ENCODE measurements at regions not wholly inside any gene's neighbourhood (a gene's known extent, or its start where the extent isn't known, plus 50 kb on each side); places are given as distances from the start of the nearest gene placed in this dataset.

DNA sequence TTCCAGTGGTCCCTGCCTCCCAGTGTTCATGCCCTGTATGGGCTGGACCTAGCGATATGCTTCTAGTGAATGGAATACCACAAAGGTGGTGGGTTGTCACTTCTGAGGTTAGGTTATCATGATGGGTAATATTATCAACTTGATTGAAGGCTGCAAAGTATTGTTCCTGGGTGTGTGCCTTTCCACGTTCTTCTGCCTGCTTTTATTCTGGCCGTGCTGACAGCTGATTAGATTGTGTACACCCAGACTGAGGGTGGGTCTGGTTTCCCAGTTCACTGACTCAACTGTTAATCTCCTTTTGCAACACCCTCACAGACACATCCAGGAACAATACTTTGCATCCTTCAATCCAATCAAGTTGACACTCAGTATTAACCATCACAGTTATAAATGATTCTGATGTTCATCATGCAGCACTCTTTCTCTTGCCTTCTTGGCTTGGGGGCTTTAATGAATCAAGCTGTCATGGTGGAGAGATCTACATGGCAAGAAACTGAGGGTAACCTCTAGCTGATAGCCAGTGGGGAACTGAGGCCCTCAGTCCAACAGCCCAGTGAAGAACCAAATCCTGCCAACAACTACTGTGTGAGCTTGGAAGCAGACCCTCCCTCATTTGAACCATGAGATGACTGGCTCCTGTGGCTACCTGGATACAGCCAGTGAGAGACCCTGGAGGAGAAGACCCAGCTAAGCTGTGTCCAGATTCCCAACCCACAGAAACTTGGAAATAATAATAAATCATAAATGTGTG is 63.0 kb upstream of the CELF4 start:
- no peak overlapping the region for H3K4me3 ChIP-seq
- H3K27ac ChIP-seq: no peak overlapping the region
- DNase-seq (ENCODE audit: low spot score in 2 of 2): no peak
- H3K36me3 ChIP-seq: no peaks in the 10 kb centered on the region
- H3K4me1 ChIP-seq: no peaks in the 10 kb centered on the region
- no peaks in the 10 kb centered on the region for H3K9me3 ChIP-seq
- TF ChIP-seq, protein P1, sequence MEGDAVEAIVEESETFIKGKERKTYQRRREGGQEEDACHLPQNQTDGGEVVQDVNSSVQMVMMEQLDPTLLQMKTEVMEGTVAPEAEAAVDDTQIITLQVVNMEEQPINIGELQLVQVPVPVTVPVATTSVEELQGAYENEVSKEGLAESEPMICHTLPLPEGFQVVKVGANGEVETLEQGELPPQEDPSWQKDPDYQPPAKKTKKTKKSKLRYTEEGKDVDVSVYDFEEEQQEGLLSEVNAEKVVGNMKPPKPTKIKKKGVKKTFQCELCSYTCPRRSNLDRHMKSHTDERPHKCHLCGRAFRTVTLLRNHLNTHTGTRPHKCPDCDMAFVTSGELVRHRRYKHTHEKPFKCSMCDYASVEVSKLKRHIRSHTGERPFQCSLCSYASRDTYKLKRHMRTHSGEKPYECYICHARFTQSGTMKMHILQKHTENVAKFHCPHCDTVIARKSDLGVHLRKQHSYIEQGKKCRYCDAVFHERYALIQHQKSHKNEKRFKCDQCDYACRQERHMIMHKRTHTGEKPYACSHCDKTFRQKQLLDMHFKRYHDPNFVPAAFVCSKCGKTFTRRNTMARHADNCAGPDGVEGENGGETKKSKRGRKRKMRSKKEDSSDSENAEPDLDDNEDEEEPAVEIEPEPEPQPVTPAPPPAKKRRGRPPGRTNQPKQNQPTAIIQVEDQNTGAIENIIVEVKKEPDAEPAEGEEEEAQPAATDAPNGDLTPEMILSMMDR (IDR thresholded peaks at IDR 0.05): no peak
- TF ChIP-seq POLR2AphosphoS5 (IDR thresholded peaks at IDR 0.05) (no peak), EP300 (IDR thresholded peaks at IDR 0.05) (no peak), POLR2A (IDR thresholded peaks at IDR 0.05) (no peak)
- WGBS: 96% methylated on average over 3 of the region's 3 CpGs
- H3K27me3 ChIP-seq: no peaks in the 10 kb centered on the region

DNA sequence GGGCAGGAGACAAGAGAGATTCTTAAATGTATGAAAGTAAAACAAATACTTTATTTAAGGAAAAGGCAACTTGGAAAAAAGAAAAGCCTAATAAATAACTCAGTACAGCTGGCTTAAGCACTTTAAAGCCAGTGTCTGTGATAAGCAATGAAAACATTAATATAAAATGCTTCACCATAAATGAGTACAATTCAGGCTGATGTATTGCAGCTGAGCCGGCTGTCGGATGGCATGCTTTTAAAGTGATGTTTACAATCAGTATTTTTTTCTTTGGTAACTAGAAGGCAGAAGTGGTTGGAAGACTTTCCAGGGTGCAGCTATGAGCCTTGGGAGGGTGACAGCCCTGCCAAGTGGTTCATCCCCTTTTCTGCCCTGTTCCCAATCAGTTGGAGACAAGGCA is 58.7 kb upstream of the CELF4 start:
- TF ChIP-seq, protein P1 (IDR thresholded peaks at IDR 0.05): no peak
- TF ChIP-seq POLR2AphosphoS5 (IDR thresholded peaks at IDR 0.05): no peak
- no peak for TF ChIP-seq EP300 (IDR thresholded peaks at IDR 0.05)
- TF ChIP-seq POLR2A (IDR thresholded peaks at IDR 0.05): no peak
- H3K27me3 ChIP-seq: no peaks in the 10 kb centered on the region
- no peaks in the 10 kb centered on the region for H3K9me3 ChIP-seq
- no peak for DNase-seq (ENCODE audit: low spot score in 2 of 2)
- no peaks in the 10 kb centered on the region for H3K36me3 ChIP-seq
- WGBS: 65% methylated on average over 2 of the region's 2 CpGs
- H3K4me1 ChIP-seq: no peaks in the 10 kb centered on the region
- H3K4me3 ChIP-seq: no peak overlapping the region
- no peak overlapping the region for H3K27ac ChIP-seq

DNA sequence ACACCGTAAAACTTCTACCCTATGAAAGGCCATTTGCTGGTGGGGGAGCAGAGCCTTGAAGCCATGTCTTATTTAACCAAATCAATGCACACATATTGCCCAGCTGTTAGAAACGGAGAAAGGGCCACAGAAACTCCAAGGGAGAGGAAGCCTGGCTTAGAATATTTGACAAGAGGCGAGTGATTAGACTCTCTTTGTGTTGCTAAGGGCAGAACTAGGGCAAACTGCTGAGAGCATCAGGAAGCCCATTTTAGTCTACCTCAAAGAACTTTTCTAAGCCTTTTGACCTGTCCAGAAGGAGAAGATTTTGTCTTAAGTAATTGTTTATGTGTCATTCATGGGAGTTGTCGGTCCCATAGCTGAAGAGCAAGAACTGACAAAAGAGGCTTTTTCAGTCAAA is 54.4 kb upstream of the CELF4 start:
- DNase-seq (ENCODE audit: low spot score in 2 of 2): no peak
- Histone ChIP-seq H3K9me3 (no peaks in the 10 kb centered on the region), H3K36me3 (no peaks in the 10 kb centered on the region), H3K27ac (no peak overlapping the region), H3K4me1 (no peaks in the 10 kb centered on the region), H3K27me3 (no peaks in the 10 kb centered on the region), H3K4me3 (no peak overlapping the region)
- 88% methylated on average over 4 of the region's 4 CpGs for WGBS
- no peak for TF ChIP-seq EP300 (IDR thresholded peaks at IDR 0.05)
- TF ChIP-seq POLR2A (IDR thresholded peaks at IDR 0.05): no peak
- TF ChIP-seq POLR2AphosphoS5 (IDR thresholded peaks at IDR 0.05): no peak
- TF ChIP-seq, protein P1 (IDR thresholded peaks at IDR 0.05): no peak

DNA sequence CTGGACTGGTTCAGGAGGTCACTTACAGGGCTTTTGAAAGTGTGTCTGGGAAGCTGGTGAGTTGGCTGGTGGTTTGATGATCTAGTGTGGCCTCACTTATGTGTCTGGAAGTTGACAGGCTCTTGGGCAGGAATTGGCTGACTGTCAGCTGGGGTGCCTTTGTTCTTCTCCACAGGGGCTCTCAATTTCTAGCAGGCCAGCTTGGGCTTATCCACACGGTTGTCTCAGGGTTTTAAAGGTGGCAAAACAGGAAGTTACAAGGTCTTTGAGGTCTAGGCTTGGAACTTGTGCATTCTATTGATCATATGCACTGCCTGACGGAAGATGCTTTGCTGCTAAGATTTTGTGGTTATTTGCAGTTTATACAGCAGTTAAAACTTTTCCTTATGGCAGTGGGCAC is 52.0 kb upstream of the CELF4 start:
- 55% methylated on average over 2 of the region's 2 CpGs for WGBS
- no peaks in the 10 kb centered on the region for H3K27me3 ChIP-seq
- H3K36me3 ChIP-seq: no peaks in the 10 kb centered on the region
- H3K9me3 ChIP-seq: no peaks in the 10 kb centered on the region
- H3K27ac ChIP-seq: no peak overlapping the region
- H3K4me1 ChIP-seq: no peaks in the 10 kb centered on the region
- no peak for DNase-seq (ENCODE audit: low spot score in 2 of 2)
- TF ChIP-seq POLR2AphosphoS5 (IDR thresholded peaks at IDR 0.05): no peak
- TF ChIP-seq, protein P1 (IDR thresholded peaks at IDR 0.05): no peak
- TF ChIP-seq POLR2A (IDR thresholded peaks at IDR 0.05): no peak
- no peak overlapping the region for H3K4me3 ChIP-seq
